Loucy (cell line): ENCODE measurements at regions not wholly inside any gene's neighbourhood (a gene's known extent, or its start where the extent isn't known, plus 50 kb on each side); places are given as distances from the start of the nearest gene placed in this dataset.

Source experiments
- H2AFZ ChIP-seq: fragments of 200-600 bp; sonication (generic); 2 replicates; pipeline ENCODE4 v1.6.0; 2016; ENCODE audit warnings: antibody characterized with exemption, mild to moderate bottlenecking, low read length, moderate library complexity
- H3F3A ChIP-seq: fragments of 200-600 bp; 2 replicates; pipeline ENCODE4 v1.6.0; 2016; ENCODE audit warnings: antibody characterized with exemption, low read depth, mild to moderate bottlenecking
- H3K27me3 ChIP-seq: fragments of 200-600 bp; sonication (generic); 2 replicates; pipeline ENCODE4 v1.6.1; 2014; ENCODE audit warnings: low read length, mild to moderate bottlenecking; ENCODE audit not compliant: insufficient read depth, poor library complexity, severe bottlenecking
- H3K36me3 ChIP-seq: fragments of 200-600 bp; sonication (generic); 2 replicates; pipeline ENCODE4 v1.6.1; 2016; ENCODE audit warnings: low read length; ENCODE audit not compliant: insufficient read depth
- H3K4me1 ChIP-seq: fragments of 200-600 bp; sonication (generic); 2 replicates; pipeline ENCODE4 v1.5.1; 2014; ENCODE audit warnings: low read length, mild to moderate bottlenecking; ENCODE audit not compliant: insufficient read depth, poor library complexity, severe bottlenecking
- H3K4me2 ChIP-seq: fragments of 200-600 bp; sonication (generic); 2 replicates; pipeline ENCODE4 v1.6.0; 2014; ENCODE audit warnings: antibody characterized with exemption, low read length, low read depth, mild to moderate bottlenecking; ENCODE audit not compliant: poor library complexity, severe bottlenecking
- H3K4me3 ChIP-seq: fragments of 200-600 bp; sonication (generic); 2 replicates; pipeline ENCODE4 v1.5.1; 2014; ENCODE audit warnings: low read length, mild to moderate bottlenecking, mixed read lengths; ENCODE audit not compliant: poor library complexity, severe bottlenecking
- H3K79me2 ChIP-seq: fragments of 200-600 bp; sonication (generic); 2 replicates; pipeline ENCODE4 v1.6.1; 2014; ENCODE audit warnings: low read length; ENCODE audit not compliant: insufficient read depth
- H3K9ac ChIP-seq: fragments of 200-600 bp; sonication (generic); 2 replicates; pipeline ENCODE4 v1.6.0; 2014; ENCODE audit warnings: mild to moderate bottlenecking, low read depth, low read length, moderate library complexity; ENCODE audit not compliant: poor library complexity, severe bottlenecking
- H3K9me2 ChIP-seq: fragments of 200-600 bp; sonication (generic); replicated peaks from 2 replicates; pipeline ENCODE4 v1.6.1; 2016; ENCODE audit warnings: low read depth, low read length, mixed read lengths
- H3K9me3 ChIP-seq: fragments of 200-600 bp; sonication (generic); 2 replicates; pipeline ENCODE4 v1.6.1; 2014; ENCODE audit warnings: mild to moderate bottlenecking, antibody characterized with exemption, low read length, low read depth; ENCODE audit not compliant: insufficient read depth
- H4K20me1 ChIP-seq: fragments of 200-600 bp; sonication (generic); 2 replicates; pipeline ENCODE4 v1.6.0; 2014; ENCODE audit warnings: antibody characterized with exemption, low read length, mild to moderate bottlenecking; ENCODE audit not compliant: insufficient read depth, poor library complexity, severe bottlenecking
- CTCF ChIP-seq: fragments of 200-600 bp; sonication (generic); conservative IDR thresholded peaks from 2 replicates; pipeline ENCODE4 v1.5.1; 2014; ENCODE audit warnings: mild to moderate bottlenecking, antibody characterized with exemption, low read length
- EZH2phosphoT487 ChIP-seq: fragments of 200-600 bp; IDR thresholded peaks from 2 replicates; pipeline ENCODE4 v1.6.1; 2018; ENCODE audit warnings: antibody characterized with exemption, mild to moderate bottlenecking, moderate library complexity, borderline replicate concordance

- H3K27me3 ChIP-seq, result no peaks in the 10 kb centered on the region
- no peaks in the 10 kb centered on the region for H3K4me1 ChIP-seq
- no peaks in the 10 kb centered on the region for H3K9me2 ChIP-seq
- no peaks in the 10 kb centered on the region for H3K9me3 ChIP-seq
- no peak overlapping the region for H3K4me2 ChIP-seq
- no peaks in the 10 kb centered on the region for H3K79me2 ChIP-seq
- no peak overlapping the region for H3K9ac ChIP-seq
- H4K20me1 ChIP-seq, result no peaks in the 10 kb centered on the region
- no peak overlapping the region for H3K4me3 ChIP-seq
- no peaks in the 10 kb centered on the region for H3K36me3 ChIP-seq
- no peak overlapping the region for H2AFZ ChIP-seq
- no peaks in the 10 kb centered on the region for H3F3A ChIP-seq
- no peak for TF ChIP-seq CTCF
These were observed 91.7 kb upstream of the B3GAT2 start for GRCh38 chr6:71048320-71049164.

- Histone ChIP-seq H3K4me2 (no peak overlapping the region), H4K20me1 (no peaks in the 10 kb centered on the region), H3K4me3 (no peak overlapping the region), H3K27me3 (no peaks in the 10 kb centered on the region), H3K9ac (no peak overlapping the region), H2AFZ (no peak overlapping the region), H3K9me3 (no peaks in the 10 kb centered on the region), H3K9me2 (no peaks in the 10 kb centered on the region), H3K79me2 (no peaks in the 10 kb centered on the region), H3K36me3 (no peaks in the 10 kb centered on the region), H3K4me1 (no peaks in the 10 kb centered on the region), H3F3A (no peaks in the 10 kb centered on the region)
- no peak for TF ChIP-seq EZH2phosphoT487
- TF ChIP-seq CTCF, result no peak
These were observed 92.4 kb upstream of the B3GAT2 start for GRCh38 chr6:71049198-71049770.

- no peaks in the 10 kb centered on the region for H3K4me1 ChIP-seq
- H3K4me2 ChIP-seq, result no peak overlapping the region
- H3F3A ChIP-seq, result no peaks in the 10 kb centered on the region
- no peaks in the 10 kb centered on the region for H3K9me2 ChIP-seq
- no peaks in the 10 kb centered on the region for H3K79me2 ChIP-seq
- no peaks in the 10 kb centered on the region for H3K27me3 ChIP-seq
- no peak overlapping the region for H3K9ac ChIP-seq
- H3K36me3 ChIP-seq, result no peaks in the 10 kb centered on the region
- TF ChIP-seq EZH2phosphoT487 (no peak), CTCF (no peak)
- no peaks in the 10 kb centered on the region for H3K9me3 ChIP-seq
- no peak overlapping the region for H2AFZ ChIP-seq
- H3K4me3 ChIP-seq, result no peak overlapping the region
- H4K20me1 ChIP-seq, result no peaks in the 10 kb centered on the region
These were observed 96.6 kb upstream of the B3GAT2 start for GRCh38 chr6:71053475-71053874.
